Cardiac muscle cell (in vitro differentiated cells and primary cell): ENCODE measurements at regions not wholly inside any gene's neighbourhood (a gene's known extent, or its start where the extent isn't known, plus 50 kb on each side); places are given as distances from the start of the nearest gene placed in this dataset.

Experiments used
- DNase-seq, 2 donors: peaks; one replicate each; pipeline versions ENCODE4 v3.0.0 to v3.0.0-alpha.2; 2010 to 2017; ENCODE audit warnings: low read depth in 1 of 2, low spot score in 1 of 2
- H3K27ac ChIP-seq: fragments of 200-600 bp; sonication (generic); 2 replicates; pipeline ENCODE4 v1.5.1; 2016
- H3K27me3 ChIP-seq: fragments of 200-600 bp; sonication (generic); 2 replicates; pipeline ENCODE4 v1.6.0; 2016; ENCODE audit warnings: control low read depth
- H3K36me3 ChIP-seq: fragments of 200-600 bp; sonication (generic); 2 replicates; pipeline ENCODE4 v1.5.1; 2016; ENCODE audit warnings: control low read depth
- H3K4me1 ChIP-seq: fragments of 200-600 bp; sonication (generic); 2 replicates; pipeline ENCODE4 v1.8.1; 2017; ENCODE audit warnings: low read depth, mild to moderate bottlenecking, mixed run types
- H3K4me3 ChIP-seq: fragments of 200-600 bp; sonication (generic); 2 replicates; pipeline ENCODE4 v1.5.1; 2016; ENCODE audit warnings: mild to moderate bottlenecking
- H3K9me3 ChIP-seq: fragments of 200-600 bp; sonication (generic); 2 replicates; pipeline ENCODE4 v1.5.1; 2017; ENCODE audit warnings: low read depth, mild to moderate bottlenecking, control low read depth
- CTCF ChIP-seq: IDR thresholded peaks from 2 replicates; pipeline ENCODE4 v1.5.1; 2012; ENCODE audit warnings: low read depth, mild to moderate bottlenecking, low read length

GRCh38 chr4:156609421-156609820 lies 362.2 kb downstream of the PDGFC start:
- no peak for DNase-seq
- Histone ChIP-seq H3K27ac (no peak overlapping the region), H3K36me3 (no peaks in the 10 kb centered on the region), H3K4me3 (no peak overlapping the region), H3K4me1 (peaks cover 9% of the 10 kb centered on the region), H3K9me3 (no peaks in the 10 kb centered on the region), H3K27me3 (no peaks in the 10 kb centered on the region)
- TF ChIP-seq CTCF, result no peak

- Histone ChIP-seq H3K4me3 (no peak overlapping the region), H3K4me1 (peaks cover 9% of the 10 kb centered on the region), H3K27me3 (no peaks in the 10 kb centered on the region), H3K36me3 (no peaks in the 10 kb centered on the region), H3K27ac (no peak overlapping the region), H3K9me3 (no peaks in the 10 kb centered on the region)
- TF ChIP-seq CTCF, result no peak
- DNase-seq, result no peak
Observed at GRCh38 chr4:156608651-156609050, 362.9 kb downstream of the PDGFC start.

GRCh38 chr4:156607478-156607857 lies 364.1 kb downstream of the PDGFC start:
- TF ChIP-seq CTCF, result no peak
- Histone ChIP-seq H3K36me3 (no peaks in the 10 kb centered on the region), H3K4me1 (peaks cover 9% of the 10 kb centered on the region), H3K27ac (no peak overlapping the region), H3K9me3 (no peaks in the 10 kb centered on the region), H3K27me3 (no peaks in the 10 kb centered on the region), H3K4me3 (no peak overlapping the region)
- no peak for DNase-seq

- Histone ChIP-seq H3K27ac (no peak overlapping the region), H3K4me3 (no peak overlapping the region), H3K9me3 (no peaks in the 10 kb centered on the region), H3K36me3 (no peaks in the 10 kb centered on the region), H3K27me3 (no peaks in the 10 kb centered on the region), H3K4me1 (peaks cover 9% of the 10 kb centered on the region)
- TF ChIP-seq CTCF, result no peak
- peak in 1 of 2 donors; percentile 30 for DNase-seq
Observed at GRCh38 chr4:156606554-156607477, 364.8 kb downstream of the PDGFC start.

- no peak overlapping the region for H3K27ac ChIP-seq
- no peak overlapping the region for H3K4me3 ChIP-seq
- no peaks in the 10 kb centered on the region for H3K27me3 ChIP-seq
- H3K4me1 ChIP-seq, result no peaks in the 10 kb centered on the region
- no peak for TF ChIP-seq CTCF
- H3K36me3 ChIP-seq, result no peaks in the 10 kb centered on the region
- peak; percentile 11 to 64 for DNase-seq
- no peaks in the 10 kb centered on the region for H3K9me3 ChIP-seq
Observed at GRCh38 chr4:156598138-156598681, 373.4 kb downstream of the PDGFC start.
